ENCODE measurements at regions not wholly inside any gene's neighbourhood (a gene's known extent, or its start where the extent isn't known, plus 50 kb on each side); places are given as distances from the start of the nearest gene placed in this dataset.

GRCh38 chr1:189675712-189676244 is 801.9 kb downstream of the BRINP3 start:
- H2AFZ ChIP-seq (ENCODE audit: low read length): no peak overlapping the region
- H3K9me3 ChIP-seq (replicated peaks; ENCODE audit: insufficient read depth, low read length): no peaks in the 10 kb centered on the region
- H3K9me2 ChIP-seq (replicated peaks; ENCODE audit: insufficient read depth, low read length): no peaks in the 10 kb centered on the region
- H3K36me3 ChIP-seq (replicated peaks; ENCODE audit: insufficient read depth, low read length): no peaks in the 10 kb centered on the region
- no peak overlapping the region for H3K4me2 ChIP-seq (ENCODE audit: low read depth, low read length)
- TF ChIP-seq EZH2 (optimal IDR thresholded peaks at IDR 0.05; ENCODE audit: low read depth, low read length) (no peak), CTCF (IDR thresholded peaks at IDR 0.05; ENCODE audit: low read length) (no peak), EZH2phosphoT487 (IDR thresholded peaks at IDR 0.05; ENCODE audit: low read length) (no peak)
- H3K4me1 ChIP-seq (ENCODE audit: low read length): no peaks in the 10 kb centered on the region
- no peak for DNase-seq
- H3K79me2 ChIP-seq (ENCODE audit: low read length): no peaks in the 10 kb centered on the region
- no peak overlapping the region for H3K4me3 ChIP-seq (ENCODE audit: low read length)
- H4K20me1 ChIP-seq (ENCODE audit: insufficient read depth, low read length): no peaks in the 10 kb centered on the region
- no peaks in the 10 kb centered on the region for H3K27me3 ChIP-seq (replicated peaks; ENCODE audit: insufficient read depth, low read length)
- no peak overlapping the region for H3K27ac ChIP-seq (ENCODE audit: low read length)
- no peaks in the 10 kb centered on the region for H3F3A ChIP-seq (ENCODE audit: insufficient read depth, low read length)
- H3K9ac ChIP-seq (ENCODE audit: low read length): no peak overlapping the region

- Histone ChIP-seq H4K20me1 (ENCODE audit: insufficient read depth, low read length) (no peaks in the 10 kb centered on the region), H3K27ac (ENCODE audit: low read length) (no peak overlapping the region), H3K9ac (ENCODE audit: low read length) (no peak overlapping the region), H3K4me2 (ENCODE audit: low read depth, low read length) (no peak overlapping the region), H3K4me3 (ENCODE audit: low read length) (no peak overlapping the region), H3K36me3 (replicated peaks; ENCODE audit: insufficient read depth, low read length) (no peaks in the 10 kb centered on the region), H3K4me1 (ENCODE audit: low read length) (no peaks in the 10 kb centered on the region), H2AFZ (ENCODE audit: low read length) (no peak overlapping the region), H3K79me2 (ENCODE audit: low read length) (no peaks in the 10 kb centered on the region), H3K9me2 (replicated peaks; ENCODE audit: insufficient read depth, low read length) (no peaks in the 10 kb centered on the region), H3K9me3 (replicated peaks; ENCODE audit: insufficient read depth, low read length) (no peaks in the 10 kb centered on the region), H3K27me3 (replicated peaks; ENCODE audit: insufficient read depth, low read length) (no peaks in the 10 kb centered on the region), H3F3A (ENCODE audit: insufficient read depth, low read length) (no peaks in the 10 kb centered on the region)
- peak; percentile 13; the same call in 1 of the 2 replicates for TF ChIP-seq CTCF (IDR thresholded peaks at IDR 0.05; ENCODE audit: low read length)
- TF ChIP-seq EZH2phosphoT487 (IDR thresholded peaks at IDR 0.05; ENCODE audit: low read length): no peak
- no peak for DNase-seq
These were observed 798.9 kb downstream of the BRINP3 start for GRCh38 chr1:189678779-189679178.

GRCh38 chr1:189681252-189681919 is 796.3 kb downstream of the BRINP3 start:
- no peak for DNase-seq
- H3K36me3 ChIP-seq (replicated peaks; ENCODE audit: insufficient read depth, low read length): no peaks in the 10 kb centered on the region
- H3K4me3 ChIP-seq (ENCODE audit: low read length): no peak overlapping the region
- no peak overlapping the region for H2AFZ ChIP-seq (ENCODE audit: low read length)
- H3K27ac ChIP-seq (ENCODE audit: low read length): no peak overlapping the region
- no peaks in the 10 kb centered on the region for H3K79me2 ChIP-seq (ENCODE audit: low read length)
- no peak for TF ChIP-seq EZH2 (optimal IDR thresholded peaks at IDR 0.05; ENCODE audit: low read depth, low read length)
- TF ChIP-seq EZH2phosphoT487 (IDR thresholded peaks at IDR 0.05; ENCODE audit: low read length): no peak
- no peak for TF ChIP-seq CTCF (IDR thresholded peaks at IDR 0.05; ENCODE audit: low read length)
- H3F3A ChIP-seq (ENCODE audit: insufficient read depth, low read length): no peaks in the 10 kb centered on the region
- no peak overlapping the region for H3K4me2 ChIP-seq (ENCODE audit: low read depth, low read length)
- no peaks in the 10 kb centered on the region for H3K27me3 ChIP-seq (replicated peaks; ENCODE audit: insufficient read depth, low read length)
- H3K9me3 ChIP-seq (replicated peaks; ENCODE audit: insufficient read depth, low read length): no peaks in the 10 kb centered on the region
- H4K20me1 ChIP-seq (ENCODE audit: insufficient read depth, low read length): no peaks in the 10 kb centered on the region
- no peaks in the 10 kb centered on the region for H3K4me1 ChIP-seq (ENCODE audit: low read length)
- no peaks in the 10 kb centered on the region for H3K9me2 ChIP-seq (replicated peaks; ENCODE audit: insufficient read depth, low read length)
- no peak overlapping the region for H3K9ac ChIP-seq (ENCODE audit: low read length)

All from MM.1S (cell line).